GM04504 (cell line): ENCODE measurements at regions not wholly inside any gene's neighbourhood (a gene's known extent, or its start where the extent isn't known, plus 50 kb on each side); places are given as distances from the start of the nearest gene placed in this dataset.

Experiments
- DNase-seq: peaks from one replicate; pipeline ENCODE4 v3.0.0-alpha.2; 2012; ENCODE audit warnings: low read depth

DNA sequence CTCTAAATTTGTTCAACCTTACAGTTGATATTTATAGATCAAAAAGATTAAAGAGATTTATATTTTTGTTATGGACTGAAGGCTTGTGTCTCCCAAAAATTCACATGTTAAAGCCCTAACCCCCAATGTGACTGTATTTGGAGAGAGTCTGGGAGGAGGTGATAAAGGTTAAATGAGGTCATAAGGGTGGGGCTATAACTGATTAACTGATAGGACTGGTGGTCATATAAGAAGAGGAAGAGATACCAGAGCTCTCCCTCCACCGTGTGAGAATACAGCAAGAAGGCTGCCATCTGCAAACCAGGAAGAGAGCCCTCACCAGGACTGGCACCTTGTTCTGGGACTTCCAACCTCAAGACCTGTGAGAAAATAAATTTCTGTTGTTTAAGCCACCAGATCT, 264.3 kb downstream of the ENC1 start:
- no peak for DNase-seq

DNA sequence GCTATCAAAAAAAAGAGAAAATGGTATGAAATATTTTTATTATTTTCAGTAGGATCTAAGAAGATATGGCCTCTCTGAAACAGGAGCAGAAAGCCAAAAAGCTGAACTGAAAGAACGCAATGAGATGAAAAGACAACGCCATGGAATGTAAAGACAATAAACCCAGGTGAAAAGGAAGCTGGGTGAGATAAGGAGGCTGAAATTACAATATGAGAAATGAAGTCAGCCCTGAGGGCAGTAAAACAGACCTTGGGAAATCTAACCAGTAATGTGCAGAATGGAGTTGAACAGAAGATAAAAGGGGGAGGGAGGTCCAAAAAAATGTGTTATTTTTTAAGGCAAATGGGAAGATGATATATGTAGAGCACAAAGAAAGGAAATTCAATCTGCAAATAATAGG, 265.3 kb downstream of the ENC1 start:
- DNase-seq: no peak

- no peak for DNase-seq
Measured at GRCh38 chr5:74374656-74375055, 265.9 kb downstream of the ENC1 start.

GRCh38 chr5:74373076-74373475, 267.5 kb downstream of the ENC1 start:
- DNase-seq: no peak

- no peak for DNase-seq
Measured at GRCh38 chr5:74372502-74373064, 267.9 kb downstream of the ENC1 start.

DNA sequence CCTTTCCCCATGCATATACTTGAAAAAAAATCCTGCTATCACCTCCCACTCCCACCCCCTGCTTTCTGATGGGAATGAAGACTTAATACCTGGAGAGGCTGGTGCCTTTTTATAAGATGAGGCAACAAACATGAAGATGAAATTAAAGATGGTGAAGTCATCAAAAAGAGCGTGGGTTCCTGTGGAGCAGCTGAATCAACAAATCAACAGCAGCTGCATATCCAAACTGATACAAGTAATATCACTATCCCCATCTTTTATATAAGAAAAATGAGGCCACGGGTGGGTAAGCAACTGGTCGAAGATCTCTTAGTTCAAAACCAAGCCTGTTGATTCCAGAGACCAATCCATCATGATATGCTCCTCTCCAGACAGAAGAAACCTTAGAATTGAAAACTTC, 268.5 kb downstream of the ENC1 start:
- no peak for DNase-seq

DNA sequence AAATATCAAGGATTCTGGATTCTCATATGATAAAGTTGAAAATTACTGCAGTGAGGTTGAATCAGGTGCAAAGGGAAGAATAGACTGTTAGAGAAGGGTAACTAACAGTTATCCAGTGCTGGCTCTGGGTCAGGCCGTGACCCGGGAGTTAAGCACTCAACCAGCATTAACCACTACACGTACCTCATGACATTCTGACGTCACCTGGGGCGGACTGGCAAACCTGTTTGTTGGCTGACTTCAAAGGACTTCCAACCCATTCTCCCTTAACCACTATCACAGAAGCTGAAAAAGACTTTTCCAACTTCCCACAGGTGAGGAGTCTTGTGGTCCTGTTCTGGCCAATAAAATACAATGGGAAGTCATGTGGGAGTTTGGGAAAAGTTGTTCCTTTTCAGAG, 268.9 kb downstream of the ENC1 start:
- DNase-seq: no peak

GRCh38 chr5:74370168-74370567, 270.4 kb downstream of the ENC1 start:
- DNase-seq: no peak

DNA sequence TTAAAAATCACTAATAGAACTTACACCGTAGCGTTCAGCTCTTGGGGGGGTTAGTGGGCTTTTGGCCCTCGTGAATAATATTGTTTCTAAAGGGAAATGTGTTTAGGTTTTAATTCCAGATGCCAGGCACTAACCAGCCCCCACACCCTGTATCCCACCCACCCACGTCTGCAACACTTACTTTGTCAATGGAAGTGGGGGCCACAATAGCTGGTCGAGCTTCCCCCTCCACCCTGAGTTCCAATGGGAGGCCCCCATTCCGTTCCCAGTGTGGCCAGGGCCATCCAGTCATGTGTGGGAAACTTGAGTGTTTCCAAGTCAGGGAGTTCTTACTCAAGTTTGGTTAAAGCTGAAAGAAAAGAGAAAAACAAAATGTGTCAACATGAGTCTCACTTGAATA, 271.4 kb downstream of the ENC1 start:
- DNase-seq: no peak

DNA sequence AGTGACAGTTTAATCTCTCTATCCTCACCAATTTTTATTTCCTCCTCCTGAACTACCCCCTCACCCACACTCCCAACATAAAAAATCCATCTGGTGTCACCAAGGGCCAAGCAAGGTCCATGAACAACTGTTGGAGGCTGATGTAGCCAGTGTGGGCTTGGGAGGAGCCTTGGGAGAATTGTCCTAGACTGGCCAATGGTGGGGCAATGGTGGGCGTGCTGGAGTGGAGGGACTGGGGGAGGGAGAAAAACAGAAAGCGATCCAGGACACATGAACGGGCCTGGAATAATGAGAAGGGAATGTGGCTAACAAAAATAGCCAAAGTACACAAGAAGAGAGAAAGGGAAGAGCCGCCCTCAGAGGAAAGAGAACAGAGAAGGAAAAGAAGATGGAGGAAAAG, 272.6 kb downstream of the ENC1 start:
- DNase-seq: no peak

DNA sequence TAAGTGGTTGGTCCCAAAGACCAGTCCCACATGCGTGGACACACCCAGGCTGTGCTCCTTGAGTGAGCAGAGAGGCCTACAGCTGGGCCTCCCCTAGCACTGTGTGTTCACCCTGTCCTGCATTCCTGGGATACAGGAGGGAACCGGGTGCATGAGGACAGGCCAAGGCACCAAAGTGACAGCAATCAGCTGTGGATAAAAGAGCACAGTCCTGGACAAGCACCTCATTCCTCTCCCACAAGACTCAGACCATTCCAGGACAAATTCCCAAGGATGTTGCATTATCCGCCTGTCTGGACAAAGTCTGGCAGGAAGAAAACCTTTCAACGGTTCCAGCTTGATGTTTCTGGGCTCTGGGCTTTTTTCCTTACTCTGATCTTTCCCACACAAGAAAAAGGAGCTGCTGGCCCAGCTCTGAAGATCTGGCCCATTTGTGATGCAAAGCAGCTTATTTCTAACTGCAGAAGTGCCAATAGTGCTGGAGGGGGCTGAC, 273.2 kb downstream of the ENC1 start:
- DNase-seq: no peak

DNA sequence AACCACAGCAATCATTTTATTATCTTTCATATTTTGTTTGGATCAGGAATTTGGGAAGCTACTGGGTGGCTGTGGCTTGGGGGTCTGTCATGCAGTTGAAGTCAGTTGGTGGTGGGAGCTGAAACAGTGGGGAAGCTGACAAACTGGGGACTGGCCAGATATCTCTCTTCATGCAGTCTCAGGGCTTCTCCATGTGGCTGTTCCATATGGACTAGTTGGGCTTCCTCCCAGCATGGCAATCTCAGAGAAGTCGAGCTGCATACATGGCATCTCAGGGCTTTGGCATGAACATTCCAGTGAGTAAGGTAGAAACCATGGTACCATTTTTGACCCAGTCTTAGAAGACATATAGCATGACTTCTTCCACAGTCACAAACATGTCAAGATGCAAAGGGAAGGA, 274.8 kb downstream of the ENC1 start:
- no peak for DNase-seq

- DNase-seq: no peak
Measured at GRCh38 chr5:74364507-74364906, 276.0 kb downstream of the ENC1 start.

DNA sequence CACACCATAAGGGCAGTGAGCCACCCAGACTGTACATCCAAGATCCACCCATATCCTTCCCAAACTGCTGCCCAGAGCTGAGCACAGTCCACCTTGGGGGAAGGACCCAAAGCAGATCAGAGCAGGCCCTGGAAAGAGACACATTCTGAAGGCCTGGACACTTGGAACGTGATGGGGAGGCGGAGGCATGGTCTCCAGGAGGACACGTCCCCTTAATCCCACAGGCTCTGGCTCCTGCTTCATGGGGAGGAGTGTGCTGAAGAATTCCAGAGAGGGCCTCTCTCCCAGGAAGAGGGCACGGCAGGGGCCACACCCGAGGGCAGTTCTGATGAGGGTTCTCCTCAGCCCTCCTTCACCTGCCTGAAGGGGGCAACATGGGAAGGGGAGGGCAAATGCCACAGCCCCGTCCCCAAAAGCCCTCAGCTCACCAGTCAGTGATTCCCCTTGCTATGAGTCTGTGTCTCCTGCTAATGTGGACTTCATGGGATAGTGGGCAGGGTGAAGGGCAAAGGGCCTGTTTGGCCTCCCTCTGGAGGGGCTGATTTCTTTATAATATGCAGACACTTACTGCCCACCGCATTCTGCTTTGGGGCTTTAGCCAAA, 276.8 kb downstream of the ENC1 start:
- DNase-seq: no peak

DNA sequence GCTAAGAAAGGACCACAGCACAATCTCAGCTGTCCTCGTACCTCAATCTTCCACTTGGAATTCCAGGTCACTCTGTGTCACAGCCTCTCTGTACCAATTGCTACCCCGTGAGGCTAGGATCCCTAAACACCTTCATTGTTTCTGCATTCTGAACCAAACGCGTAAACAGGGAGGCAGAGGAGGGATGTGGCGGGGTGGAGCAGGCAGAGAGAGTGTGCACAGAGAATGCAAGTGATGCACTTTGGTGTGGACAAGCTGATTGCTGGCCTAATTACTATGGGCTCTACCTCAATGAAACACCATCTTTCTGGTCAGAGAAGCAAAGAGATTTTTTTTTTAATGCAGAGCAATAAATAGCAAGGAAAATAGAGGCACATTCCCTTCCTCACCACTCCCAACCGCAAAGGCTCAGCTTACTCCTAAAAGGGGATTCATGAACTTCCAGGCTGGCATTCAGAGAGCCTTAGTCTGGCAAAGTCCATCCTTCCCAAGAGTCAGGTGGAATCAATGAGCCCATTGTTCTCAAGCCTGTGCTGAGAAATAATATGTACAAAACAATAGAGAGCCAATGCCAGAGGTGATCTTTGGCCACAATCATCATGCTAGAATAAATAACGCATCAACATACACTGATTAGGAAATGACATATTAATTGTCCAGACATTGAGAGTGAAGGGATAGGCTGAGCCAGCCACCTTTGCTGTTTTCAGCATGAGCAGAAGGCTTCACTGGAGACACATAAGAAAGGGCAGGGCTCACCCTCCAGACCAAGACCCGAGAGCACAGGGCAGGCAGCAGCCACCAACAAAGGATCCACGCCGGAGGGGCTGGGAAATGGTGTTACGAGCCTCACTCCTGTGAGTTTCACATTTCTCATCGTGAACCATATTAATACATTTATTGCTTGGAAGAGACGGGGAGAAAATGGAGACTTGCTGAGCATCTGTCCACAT, 278.8 kb downstream of the ENC1 start:
- DNase-seq: no peak

- no peak for DNase-seq
Measured at GRCh38 chr5:74360535-74361210, 279.9 kb downstream of the ENC1 start.

GRCh38 chr5:74357827-74358226, 282.7 kb downstream of the ENC1 start:
- no peak for DNase-seq

GRCh38 chr5:74356009-74356695, 284.4 kb downstream of the ENC1 start:
- DNase-seq: no peak

DNA sequence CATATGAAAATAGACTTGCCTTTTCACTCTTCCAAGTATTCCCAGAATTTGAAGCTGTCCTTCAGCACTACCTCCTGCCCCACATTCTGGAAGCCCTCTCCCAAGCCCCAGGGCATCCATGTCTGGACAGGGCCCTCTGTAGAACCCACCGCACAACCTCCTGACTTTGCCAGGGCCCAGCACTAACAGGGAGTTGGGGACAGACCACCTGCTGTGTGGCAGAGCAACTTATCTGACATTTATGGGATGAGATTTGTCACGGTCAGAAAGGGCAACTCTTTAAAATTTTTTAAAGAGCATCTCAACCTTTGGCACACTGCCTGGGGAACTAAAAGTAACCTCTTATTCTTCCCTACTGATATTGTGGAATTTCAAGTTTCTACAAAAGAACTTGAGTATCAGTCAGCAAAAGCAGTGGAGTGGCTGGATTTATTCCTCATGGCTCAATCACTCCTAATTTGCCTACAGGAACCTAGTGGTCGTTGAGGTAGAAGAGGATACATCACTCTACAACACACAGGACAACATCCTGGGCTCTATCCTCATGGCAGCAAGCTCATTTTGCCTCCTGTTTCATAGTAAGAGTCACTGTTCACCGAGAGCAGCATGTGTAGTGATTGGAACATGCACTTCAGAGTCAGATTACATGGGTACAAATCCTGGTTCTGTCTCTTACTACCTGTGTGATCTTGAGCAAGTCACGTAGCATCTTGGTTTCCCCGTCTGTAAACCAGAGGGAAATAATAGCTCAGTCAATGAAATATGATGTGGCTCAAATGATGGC, 285.3 kb downstream of the ENC1 start:
- DNase-seq: no peak

DNA sequence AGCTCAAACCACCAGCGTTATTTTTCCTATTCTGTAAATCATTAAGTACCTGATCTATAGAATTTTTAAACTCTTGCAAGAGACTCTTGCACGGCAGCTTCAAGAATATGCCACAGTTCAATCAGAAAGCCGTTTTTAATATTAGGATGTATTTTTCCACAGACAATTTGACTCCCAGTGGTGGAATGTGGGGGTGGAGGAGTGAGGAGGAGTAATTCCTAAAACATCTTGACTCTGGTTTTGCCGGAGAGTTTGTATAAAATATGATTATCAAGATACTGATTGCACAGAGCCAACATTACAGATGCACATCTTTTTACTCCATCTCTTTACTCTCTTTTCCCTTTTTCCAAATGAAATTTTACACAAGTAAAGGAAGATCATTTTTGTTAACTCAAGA, 288.3 kb downstream of the ENC1 start:
- no peak for DNase-seq
